ENCODE measurements at regions not wholly inside any gene's neighbourhood (a gene's known extent, or its start where the extent isn't known, plus 50 kb on each side); places are given as distances from the start of the nearest gene placed in this dataset.

GRCh38 chr15:77688693-77689092 is 56.0 kb upstream of the LINGO1 start:
- no peak overlapping the region for H3K4me3 ChIP-seq (ENCODE audit: low read depth, low read length)

GRCh38 chr15:77688266-77688665 is 55.6 kb upstream of the LINGO1 start:
- no peak overlapping the region for H3K4me3 ChIP-seq (ENCODE audit: low read depth, low read length)

GRCh38 chr15:77685082-77685815 is 52.5 kb upstream of the LINGO1 start:
- H3K4me3 ChIP-seq (ENCODE audit: low read depth, low read length): no peak overlapping the region

- H3K4me3 ChIP-seq (ENCODE audit: low read depth, low read length): no peak overlapping the region
These were observed 51.8 kb upstream of the LINGO1 start for GRCh38 chr15:77684341-77685081.

- H3K4me3 ChIP-seq (ENCODE audit: low read depth, low read length): no peak overlapping the region
These were observed 49.9 kb upstream of the LINGO1 start for GRCh38 chr15:77682564-77682963.
